ENCODE measurements at regions not wholly inside any gene's neighbourhood (a gene's known extent, or its start where the extent isn't known, plus 50 kb on each side); places are given as distances from the start of the nearest gene placed in this dataset.

- H3K27me3 ChIP-seq: no peaks in the 10 kb centered on the region
- no peak overlapping the region for H3K4me3 ChIP-seq
- no peaks in the 10 kb centered on the region for H3K9me3 ChIP-seq
- peaks cover 0 to 53% (median 15%) of the 10 kb centered on the region in 3 donors for H3K4me1 ChIP-seq
- TF ChIP-seq POLR2AphosphoS5 (IDR thresholded peaks at IDR 0.05) (no peak), POLR2A (IDR thresholded peaks at IDR 0.05) (no peak), CTCF (IDR thresholded peaks at IDR 0.05) (no peak), EP300 (IDR thresholded peaks at IDR 0.05) (no peak)
- peak overlapping the region in 3 of 4 donors; percentile 63 to 67 (median 65) for H3K27ac ChIP-seq
- ATAC-seq: no peak
- H3K36me3 ChIP-seq: no peaks in the 10 kb centered on the region
- 80 to 83% methylated on average over 15 to 16 of the region's 17 CpGs for whole genome bisulfite sequencing, 2 donors (ENCODE audit: low coverage in 1 of 2)
Observed at GRCh38 chr1:234924450-234925355, 203.9 kb downstream of the TOMM20 start.

- Histone ChIP-seq H3K27ac (no peak overlapping the region), H3K4me1 (peaks cover 4 to 64% (median 26%) of the 10 kb centered on the region in 3 donors), H3K27me3 (no peaks in the 10 kb centered on the region), H3K9me3 (no peaks in the 10 kb centered on the region), H3K36me3 (no peaks in the 10 kb centered on the region), H3K4me3 (no peak overlapping the region)
- 91 to 100% methylated on average over 1 to 5 of the region's 5 CpGs for WGBS, 2 donors (ENCODE audit: low coverage in 1 of 2)
- TF ChIP-seq POLR2AphosphoS5 (IDR thresholded peaks at IDR 0.05) (no peak), EP300 (IDR thresholded peaks at IDR 0.05) (no peak)
- ATAC-seq: no peak
Observed at GRCh38 chr1:234923626-234924025, 205.0 kb downstream of the TOMM20 start.

- WGBS, 2 donors (ENCODE audit: low coverage in 1 of 2): 92 to 100% methylated on average over 4 to 6 of the region's 6 CpGs
- H3K4me3 ChIP-seq: no peak overlapping the region
- H3K9me3 ChIP-seq: no peaks in the 10 kb centered on the region
- peaks cover 4 to 70% (median 29%) of the 10 kb centered on the region in 3 donors for H3K4me1 ChIP-seq
- no peaks in the 10 kb centered on the region for H3K36me3 ChIP-seq
- ATAC-seq: no peak
- no peaks in the 10 kb centered on the region for H3K27me3 ChIP-seq
- no peak for TF ChIP-seq EP300 (IDR thresholded peaks at IDR 0.05)
- no peak for TF ChIP-seq POLR2A (IDR thresholded peaks at IDR 0.05)
- no peak for TF ChIP-seq CTCF (IDR thresholded peaks at IDR 0.05)
- no peak for TF ChIP-seq POLR2AphosphoS5 (IDR thresholded peaks at IDR 0.05)
- H3K27ac ChIP-seq: no peak overlapping the region
Observed at GRCh38 chr1:234922987-234923386, 205.7 kb downstream of the TOMM20 start.

GRCh38 chr1:234921266-234922062, 207.2 kb downstream of the TOMM20 start:
- WGBS, 2 donors (ENCODE audit: low coverage in 1 of 2): 48 to 50% methylated on average over 7 to 11 of the region's 14 CpGs
- H3K4me1 ChIP-seq: peaks cover 4 to 74% (median 27%) of the 10 kb centered on the region in 3 donors
- no peaks in the 10 kb centered on the region for H3K36me3 ChIP-seq
- peak; percentile 36 for TF ChIP-seq POLR2AphosphoS5 (IDR thresholded peaks at IDR 0.05)
- no peak for TF ChIP-seq CTCF (IDR thresholded peaks at IDR 0.05)
- no peak for TF ChIP-seq EP300 (IDR thresholded peaks at IDR 0.05)
- TF ChIP-seq POLR2A (IDR thresholded peaks at IDR 0.05): no peak
- no peak overlapping the region for H3K4me3 ChIP-seq
- no peaks in the 10 kb centered on the region for H3K27me3 ChIP-seq
- no peak for ATAC-seq
- H3K9me3 ChIP-seq: no peaks in the 10 kb centered on the region
- H3K27ac ChIP-seq: peak overlapping the region in 3 of 4 donors; percentile 29 to 85 (median 84)

GRCh38 chr1:234920843-234921140, 207.8 kb downstream of the TOMM20 start:
- no peaks in the 10 kb centered on the region for H3K9me3 ChIP-seq
- peak overlapping the region in 3 of 4 donors; percentile 29 to 85 (median 84) for H3K27ac ChIP-seq
- TF ChIP-seq POLR2AphosphoS5 (IDR thresholded peaks at IDR 0.05) (no peak), CTCF (IDR thresholded peaks at IDR 0.05) (no peak), POLR2A (IDR thresholded peaks at IDR 0.05) (no peak), EP300 (IDR thresholded peaks at IDR 0.05) (no peak)
- no peaks in the 10 kb centered on the region for H3K27me3 ChIP-seq
- ATAC-seq: no peak
- no peaks in the 10 kb centered on the region for H3K36me3 ChIP-seq
- no peak overlapping the region for H3K4me3 ChIP-seq
- WGBS, 2 donors (ENCODE audit: low coverage in 1 of 2): 100% methylated on average over 1 of the region's 4 CpGs; no CpG with 5 or more reads in 1 of the 2 donors
- H3K4me1 ChIP-seq: peaks cover 4 to 74% (median 28%) of the 10 kb centered on the region in 3 donors
